ENCODE measurements at regions not wholly inside any gene's neighbourhood (a gene's known extent, or its start where the extent isn't known, plus 50 kb on each side); places are given as distances from the start of the nearest gene placed in this dataset.

DNA sequence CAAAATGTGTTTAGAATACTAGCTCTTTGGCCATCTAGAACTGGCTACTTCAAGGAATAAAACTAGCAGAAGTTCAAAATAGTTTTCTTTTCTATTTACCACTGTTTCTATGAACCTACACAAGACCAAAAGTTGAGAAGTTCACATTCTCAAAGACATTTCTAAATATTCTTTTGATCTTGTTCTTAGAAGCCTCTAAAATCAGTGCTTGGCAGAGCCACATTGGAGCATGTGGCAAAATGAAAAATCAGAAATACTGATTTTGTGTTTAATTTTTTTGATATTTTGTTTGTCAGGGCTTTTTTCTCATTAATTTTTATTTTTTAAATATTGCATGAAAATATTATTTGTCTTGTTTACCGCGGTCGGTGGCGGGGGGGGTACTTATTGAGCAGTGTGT is 853.8 kb upstream of the INTU start:
- 97 to 99% methylated on average over 4 of the region's 4 CpGs for WGBS, 2 donors
- intact Hi-C loops (cut with DNase I): no loop called here
- ATAC-seq (ENCODE audit: low FRiP score): no peak
- H3K27me3 ChIP-seq (ENCODE audit: control insufficient read depth in 1 of 2, insufficient read depth in 2 of 2, low read length in 1 of 2): no peaks in the 10 kb centered on the region
- peaks cover 0 to 6% of the 10 kb centered on the region in 2 donors for H3K4me1 ChIP-seq (ENCODE audit: control insufficient read depth in 1 of 2, insufficient read depth in 2 of 2, low read length in 2 of 2)
- no peaks in the 10 kb centered on the region for H3K36me3 ChIP-seq (ENCODE audit: control insufficient read depth in 1 of 2, insufficient read depth in 2 of 2, low read length in 1 of 2)
- no peak overlapping the region for H3K27ac ChIP-seq (ENCODE audit: low read depth in 1 of 2, low read length in 2 of 2)
- no peak for DNase-seq
- H3K4me3 ChIP-seq (ENCODE audit: low read length in 2 of 2): no peak overlapping the region
- H3K9me3 ChIP-seq (ENCODE audit: control insufficient read depth, low read length): no peaks in the 10 kb centered on the region

DNA sequence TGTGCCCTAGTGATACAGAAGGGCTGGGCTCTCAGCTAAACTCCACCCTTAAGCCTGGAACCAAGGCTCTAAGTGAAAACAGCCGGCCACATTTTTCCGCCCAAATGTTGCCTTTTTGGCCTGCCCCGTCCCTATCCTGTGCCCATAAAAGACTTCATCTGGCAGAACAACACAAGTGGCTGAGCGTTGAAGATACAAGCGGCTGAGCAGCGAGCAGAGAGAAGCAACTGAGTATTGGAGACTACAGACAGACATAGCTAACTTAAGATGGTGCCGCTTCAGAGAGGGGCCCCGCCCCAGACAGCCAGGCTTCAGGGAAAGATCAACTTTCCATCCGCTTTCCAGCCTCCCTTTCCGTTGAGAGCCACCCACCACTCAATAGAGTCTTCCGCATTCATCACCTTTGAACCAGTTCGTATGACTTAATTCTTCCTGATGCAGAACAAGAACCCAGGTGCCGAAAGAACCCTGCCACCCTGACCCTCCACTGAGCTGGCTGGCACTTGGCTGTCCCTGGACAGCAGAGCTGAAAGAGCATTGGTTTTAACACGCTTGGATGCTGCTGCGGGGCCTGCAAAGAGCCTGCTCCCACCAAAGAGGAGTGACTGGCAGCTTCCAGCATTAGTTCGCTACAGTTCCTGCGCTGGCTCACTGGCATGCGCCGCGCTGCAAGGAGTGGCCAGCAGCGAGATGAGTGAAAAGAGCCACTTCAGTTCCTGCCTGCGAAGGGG is 853.2 kb upstream of the INTU start:
- Histone ChIP-seq H3K27me3 (ENCODE audit: control insufficient read depth in 1 of 2, insufficient read depth in 2 of 2, low read length in 1 of 2) (no peaks in the 10 kb centered on the region), H3K36me3 (ENCODE audit: control insufficient read depth in 1 of 2, insufficient read depth in 2 of 2, low read length in 1 of 2) (no peaks in the 10 kb centered on the region), H3K27ac (ENCODE audit: low read depth in 1 of 2, low read length in 2 of 2) (no peak overlapping the region), H3K4me3 (ENCODE audit: low read length in 2 of 2) (no peak overlapping the region), H3K9me3 (ENCODE audit: control insufficient read depth, low read length) (no peaks in the 10 kb centered on the region), H3K4me1 (ENCODE audit: control insufficient read depth in 1 of 2, insufficient read depth in 2 of 2, low read length in 2 of 2) (peaks cover 0 to 6% of the 10 kb centered on the region in 2 donors)
- intact Hi-C loops (cut with DNase I): no loop called here
- DNase-seq (peak in 1 of 2 donors; percentile 62), ATAC-seq (ENCODE audit: low FRiP score) (peak; percentile 44)
- 80 to 82% methylated on average over 22 of the region's 22 CpGs for WGBS, 2 donors

DNA sequence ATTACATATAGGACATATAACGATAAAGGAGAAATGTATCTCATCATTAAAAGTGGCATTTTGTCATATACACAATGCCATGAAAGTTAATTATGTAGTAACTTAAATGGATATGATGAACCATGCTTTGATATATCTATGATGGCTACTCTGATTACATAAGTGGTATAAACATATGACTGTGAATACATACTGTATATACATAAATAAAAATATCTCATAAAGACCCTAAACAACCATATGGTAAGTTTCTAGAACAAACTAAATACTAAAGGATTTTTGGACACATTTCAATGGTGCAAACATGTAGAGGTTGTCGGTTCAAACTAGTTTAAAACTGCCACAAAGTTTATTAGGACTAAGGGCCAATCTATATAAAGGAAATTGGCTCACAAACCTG is 849.6 kb upstream of the INTU start:
- Histone ChIP-seq H3K36me3 (ENCODE audit: control insufficient read depth in 1 of 2, insufficient read depth in 2 of 2, low read length in 1 of 2) (no peaks in the 10 kb centered on the region), H3K4me1 (ENCODE audit: control insufficient read depth in 1 of 2, insufficient read depth in 2 of 2, low read length in 2 of 2) (no peaks in the 10 kb centered on the region), H3K4me3 (ENCODE audit: low read length in 2 of 2) (no peak overlapping the region), H3K9me3 (ENCODE audit: control insufficient read depth, low read length) (no peaks in the 10 kb centered on the region), H3K27me3 (ENCODE audit: control insufficient read depth in 1 of 2, insufficient read depth in 2 of 2, low read length in 1 of 2) (no peaks in the 10 kb centered on the region), H3K27ac (ENCODE audit: low read depth in 1 of 2, low read length in 2 of 2) (no peak overlapping the region)
- intact Hi-C loops (cut with DNase I): no loop called here
- no peak for DNase-seq
- 84 to 90% methylated on average over 2 of the region's 2 CpGs for WGBS, 2 donors
- no peak for ATAC-seq (ENCODE audit: low FRiP score)

DNA sequence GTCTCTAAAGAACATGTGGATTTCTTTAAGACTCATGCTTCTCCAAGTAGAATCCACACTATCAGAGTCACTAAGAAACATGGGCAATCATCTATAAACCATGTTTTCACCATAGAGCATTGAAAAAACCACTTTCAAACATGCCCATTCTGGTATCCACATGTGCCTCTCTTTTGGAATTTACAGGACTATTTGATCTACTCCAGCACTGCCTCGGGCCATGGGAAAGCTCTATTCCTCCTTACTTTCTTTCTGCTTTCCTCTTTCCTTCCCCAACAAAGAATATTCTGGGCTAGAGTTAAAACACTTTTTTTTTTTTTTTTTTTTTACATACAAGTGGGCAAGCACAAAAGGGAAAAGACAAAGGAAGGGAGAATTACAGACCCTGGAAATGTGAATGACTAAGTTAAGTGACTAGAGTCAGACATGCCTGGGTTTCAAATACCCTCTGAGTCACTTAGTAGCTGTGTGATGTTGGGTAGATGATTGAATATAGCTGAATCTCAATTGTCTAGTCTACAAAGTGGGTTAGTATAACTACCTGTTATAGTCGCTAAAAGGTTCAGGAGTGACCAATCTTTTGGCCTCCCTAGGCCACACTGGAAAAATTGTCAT is 847.7 kb upstream of the INTU start:
- H3K27ac ChIP-seq (ENCODE audit: low read depth in 1 of 2, low read length in 2 of 2): no peak overlapping the region
- no peak for DNase-seq

DNA sequence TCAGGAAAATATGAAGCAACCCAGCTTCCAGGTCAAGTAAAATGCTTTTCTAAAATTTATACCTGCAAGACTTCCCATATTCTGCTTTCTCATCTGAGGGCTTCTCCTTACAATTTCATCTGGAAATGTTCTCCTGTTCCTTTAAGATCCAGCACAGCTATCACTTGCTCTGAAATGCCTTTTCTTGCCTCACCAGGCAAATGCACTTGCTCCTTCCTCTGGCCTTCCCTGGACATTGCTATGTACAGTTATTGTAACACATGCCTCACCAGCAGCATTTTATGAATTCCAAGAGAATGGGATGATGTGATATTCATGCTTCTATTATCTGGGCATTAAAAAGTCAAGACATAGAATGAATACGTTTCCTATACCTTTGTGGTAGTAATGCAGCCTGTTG is 842.1 kb upstream of the INTU start:
- intact Hi-C loops (cut with DNase I): no loop called here
- DNase-seq: no peak
- no peaks in the 10 kb centered on the region for H3K27me3 ChIP-seq (ENCODE audit: control insufficient read depth in 1 of 2, insufficient read depth in 2 of 2, low read length in 1 of 2)
- H3K9me3 ChIP-seq (ENCODE audit: control insufficient read depth, low read length): no peaks in the 10 kb centered on the region
- H3K27ac ChIP-seq (ENCODE audit: low read depth in 1 of 2, low read length in 2 of 2): no peak overlapping the region
- 61 to 76% methylated on average over 1 of the region's 1 CpG for WGBS, 2 donors
- H3K4me3 ChIP-seq (ENCODE audit: low read length in 2 of 2): no peak overlapping the region
- no peaks in the 10 kb centered on the region for H3K36me3 ChIP-seq (ENCODE audit: control insufficient read depth in 1 of 2, insufficient read depth in 2 of 2, low read length in 1 of 2)
- ATAC-seq (ENCODE audit: low FRiP score): peak; percentile 19
- no peaks in the 10 kb centered on the region for H3K4me1 ChIP-seq (ENCODE audit: control insufficient read depth in 1 of 2, insufficient read depth in 2 of 2, low read length in 2 of 2)

More for the DNA sequence above, 847.7 kb upstream of the INTU start:
- ATAC-seq (ENCODE audit: low FRiP score): no peak
- no peaks in the 10 kb centered on the region for H3K27me3 ChIP-seq (ENCODE audit: control insufficient read depth in 1 of 2, insufficient read depth in 2 of 2, low read length in 1 of 2)
- no peaks in the 10 kb centered on the region for H3K36me3 ChIP-seq (ENCODE audit: control insufficient read depth in 1 of 2, insufficient read depth in 2 of 2, low read length in 1 of 2)
- H3K4me1 ChIP-seq (ENCODE audit: control insufficient read depth in 1 of 2, insufficient read depth in 2 of 2, low read length in 2 of 2): no peaks in the 10 kb centered on the region
- H3K9me3 ChIP-seq (ENCODE audit: control insufficient read depth, low read length): no peaks in the 10 kb centered on the region
- H3K4me3 ChIP-seq (ENCODE audit: low read length in 2 of 2): no peak overlapping the region
- intact Hi-C loops (cut with DNase I): no loop called here
- WGBS, 2 donors: 88 to 96% methylated on average over 2 of the region's 2 CpGs

DNA sequence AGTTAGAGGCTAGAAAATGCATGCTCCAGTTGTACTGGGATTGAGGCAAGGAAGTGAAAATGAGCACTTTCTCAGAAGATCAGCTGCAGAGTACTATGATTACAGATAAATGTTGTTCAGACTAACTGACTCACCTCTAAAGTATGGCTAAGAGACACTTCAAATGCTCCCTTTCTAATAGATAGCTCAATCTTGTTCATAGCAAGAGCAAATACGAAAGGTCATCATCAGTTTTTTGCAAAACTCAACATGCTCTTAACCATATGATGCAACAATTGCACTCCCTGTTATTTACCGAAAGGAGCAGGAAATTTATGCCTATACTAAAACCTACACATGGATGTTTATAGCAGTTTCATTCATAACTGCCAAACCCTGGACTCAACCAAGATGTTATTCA is 838.4 kb upstream of the INTU start:
- H3K4me1 ChIP-seq (ENCODE audit: control insufficient read depth in 1 of 2, insufficient read depth in 2 of 2, low read length in 2 of 2): no peaks in the 10 kb centered on the region
- 89 to 97% methylated on average over 2 of the region's 2 CpGs for WGBS, 2 donors
- ATAC-seq (ENCODE audit: low FRiP score) (no peak), DNase-seq (no peak)
- H3K9me3 ChIP-seq (ENCODE audit: control insufficient read depth, low read length): no peaks in the 10 kb centered on the region
- H3K27ac ChIP-seq (ENCODE audit: low read depth in 1 of 2, low read length in 2 of 2): no peak overlapping the region
- H3K4me3 ChIP-seq (ENCODE audit: low read length in 2 of 2): no peak overlapping the region
- H3K27me3 ChIP-seq (ENCODE audit: control insufficient read depth in 1 of 2, insufficient read depth in 2 of 2, low read length in 1 of 2): no peaks in the 10 kb centered on the region
- intact Hi-C loops (cut with DNase I): no loop called here
- H3K36me3 ChIP-seq (ENCODE audit: control insufficient read depth in 1 of 2, insufficient read depth in 2 of 2, low read length in 1 of 2): no peaks in the 10 kb centered on the region

DNA sequence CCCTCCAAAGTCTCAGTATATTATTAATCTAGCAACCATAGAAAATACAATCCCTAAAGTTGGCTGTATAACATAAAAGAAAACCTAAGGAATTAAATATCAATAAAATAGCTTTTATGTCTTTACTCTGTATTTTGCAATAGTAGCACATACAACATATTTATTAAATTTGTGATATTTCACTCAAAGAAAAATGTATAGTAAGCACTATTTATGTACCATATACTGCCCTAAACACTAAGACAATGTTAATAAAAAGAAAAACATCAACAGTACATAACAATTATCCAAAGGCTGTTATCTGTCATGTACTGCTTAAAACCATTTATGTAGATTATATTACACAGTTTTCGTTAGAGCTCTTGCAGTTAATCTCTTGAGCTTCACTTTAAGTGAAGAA is 834.5 kb upstream of the INTU start:
- Histone ChIP-seq H3K4me1 (ENCODE audit: control insufficient read depth in 1 of 2, insufficient read depth in 2 of 2, low read length in 2 of 2) (no peaks in the 10 kb centered on the region), H3K36me3 (ENCODE audit: control insufficient read depth in 1 of 2, insufficient read depth in 2 of 2, low read length in 1 of 2) (no peaks in the 10 kb centered on the region), H3K4me3 (ENCODE audit: low read length in 2 of 2) (no peak overlapping the region), H3K9me3 (ENCODE audit: control insufficient read depth, low read length) (no peaks in the 10 kb centered on the region), H3K27ac (ENCODE audit: low read depth in 1 of 2, low read length in 2 of 2) (no peak overlapping the region), H3K27me3 (ENCODE audit: control insufficient read depth in 1 of 2, insufficient read depth in 2 of 2, low read length in 1 of 2) (no peaks in the 10 kb centered on the region)
- DNase-seq (no peak), ATAC-seq (ENCODE audit: low FRiP score) (no peak)
- 97 to 100% methylated on average over 1 of the region's 1 CpG for WGBS, 2 donors
- intact Hi-C loops (cut with DNase I): no loop called here

DNA sequence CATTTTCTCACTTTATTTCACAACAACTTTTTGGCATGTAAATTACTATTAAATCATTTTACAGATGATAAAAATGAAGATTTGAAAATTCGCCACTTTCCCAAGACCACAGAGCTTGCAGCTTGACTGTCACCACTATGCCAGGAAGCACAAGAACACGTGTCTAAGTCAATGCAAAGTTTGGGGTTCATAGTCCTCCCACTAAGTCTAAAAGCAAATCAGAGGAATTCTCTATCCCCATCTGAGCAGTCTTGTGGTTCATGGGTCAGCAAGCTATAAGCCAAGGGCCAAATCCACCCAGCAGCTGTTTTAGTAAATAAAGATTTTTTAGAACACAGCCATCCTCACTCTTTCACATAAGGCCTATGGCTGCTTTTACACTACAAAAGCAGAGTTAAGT is 833.3 kb upstream of the INTU start:
- H3K27ac ChIP-seq (ENCODE audit: low read depth in 1 of 2, low read length in 2 of 2): no peak overlapping the region
- WGBS, 2 donors: 83 to 84% methylated on average over 2 of the region's 2 CpGs
- intact Hi-C loops (cut with DNase I): no loop called here
- H3K4me1 ChIP-seq (ENCODE audit: control insufficient read depth in 1 of 2, insufficient read depth in 2 of 2, low read length in 2 of 2): no peaks in the 10 kb centered on the region
- no peak for DNase-seq
- no peaks in the 10 kb centered on the region for H3K36me3 ChIP-seq (ENCODE audit: control insufficient read depth in 1 of 2, insufficient read depth in 2 of 2, low read length in 1 of 2)
- no peaks in the 10 kb centered on the region for H3K27me3 ChIP-seq (ENCODE audit: control insufficient read depth in 1 of 2, insufficient read depth in 2 of 2, low read length in 1 of 2)
- H3K4me3 ChIP-seq (ENCODE audit: low read length in 2 of 2): no peak overlapping the region
- ATAC-seq (ENCODE audit: low FRiP score): no peak
- H3K9me3 ChIP-seq (ENCODE audit: control insufficient read depth, low read length): no peaks in the 10 kb centered on the region

DNA sequence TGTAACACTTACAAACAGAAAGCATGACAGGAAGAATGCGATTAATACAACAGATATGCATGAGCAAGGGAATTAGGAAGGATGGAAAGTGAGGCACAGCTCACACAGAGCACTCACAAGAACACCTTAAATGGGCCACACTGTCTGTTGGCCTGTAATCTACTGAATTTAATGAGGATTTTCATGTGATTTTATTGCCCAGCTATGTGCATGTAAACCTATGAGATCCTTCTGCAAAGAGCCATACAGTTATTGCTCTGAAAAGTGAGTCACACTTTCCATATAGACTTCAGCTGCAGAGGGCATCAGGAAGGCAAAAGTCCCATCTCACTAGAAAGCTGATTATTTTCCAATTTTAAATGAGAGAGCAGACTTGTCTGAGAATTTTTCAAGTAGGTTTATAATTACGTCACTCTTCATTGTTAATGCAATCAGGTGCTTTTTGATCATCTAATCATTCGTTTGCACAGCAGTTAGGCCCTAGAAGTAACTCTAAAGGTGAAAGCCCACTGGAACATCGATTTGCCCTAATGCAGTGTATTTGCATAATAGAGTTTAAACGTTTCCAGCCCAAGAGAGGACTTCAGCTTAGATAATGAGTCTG is 832.7 kb upstream of the INTU start:
- ATAC-seq (ENCODE audit: low FRiP score) (no peak), DNase-seq (no peak)
- H3K4me3 ChIP-seq (ENCODE audit: low read length in 2 of 2): no peak overlapping the region
- H3K27me3 ChIP-seq (ENCODE audit: control insufficient read depth in 1 of 2, insufficient read depth in 2 of 2, low read length in 1 of 2): no peaks in the 10 kb centered on the region
- no peak overlapping the region for H3K27ac ChIP-seq (ENCODE audit: low read depth in 1 of 2, low read length in 2 of 2)
- H3K9me3 ChIP-seq (ENCODE audit: control insufficient read depth, low read length): no peaks in the 10 kb centered on the region
- H3K4me1 ChIP-seq (ENCODE audit: control insufficient read depth in 1 of 2, insufficient read depth in 2 of 2, low read length in 2 of 2): no peaks in the 10 kb centered on the region
- intact Hi-C loops (cut with DNase I): no loop called here
- 62 to 68% methylated on average over 5 of the region's 5 CpGs for WGBS, 2 donors
- H3K36me3 ChIP-seq (ENCODE audit: control insufficient read depth in 1 of 2, insufficient read depth in 2 of 2, low read length in 1 of 2): no peaks in the 10 kb centered on the region
